Stimulated activated CD8-positive, alpha-beta memory T cell treated with anti-CD3 and anti-CD28 coated beads, Interleukin-2, amount 100 ng/mL, for 48 hours (primary cell): ENCODE measurements at regions not wholly inside any gene's neighbourhood (a gene's known extent, or its start where the extent isn't known, plus 50 kb on each side); places are given as distances from the start of the nearest gene placed in this dataset.
"Not testable (repeated sequence)": the region's sequence is repeated elsewhere in the genome, so short reads cannot be mapped to it uniquely, and the experiment has no call there.

Experiments
- DNase-seq, 2 donors: peaks; one replicate each; pipeline ENCODE4 v3.0.0-alpha.2; 2020; ENCODE audit warnings: low read depth in 2 of 2

- no peak for DNase-seq
Observed at GRCh38 chr11:33467966-33468365, 210.8 kb downstream of the HIPK3 start.

- DNase-seq = no peak
Observed at GRCh38 chr11:33463059-33463458, 205.9 kb downstream of the HIPK3 start.

DNA sequence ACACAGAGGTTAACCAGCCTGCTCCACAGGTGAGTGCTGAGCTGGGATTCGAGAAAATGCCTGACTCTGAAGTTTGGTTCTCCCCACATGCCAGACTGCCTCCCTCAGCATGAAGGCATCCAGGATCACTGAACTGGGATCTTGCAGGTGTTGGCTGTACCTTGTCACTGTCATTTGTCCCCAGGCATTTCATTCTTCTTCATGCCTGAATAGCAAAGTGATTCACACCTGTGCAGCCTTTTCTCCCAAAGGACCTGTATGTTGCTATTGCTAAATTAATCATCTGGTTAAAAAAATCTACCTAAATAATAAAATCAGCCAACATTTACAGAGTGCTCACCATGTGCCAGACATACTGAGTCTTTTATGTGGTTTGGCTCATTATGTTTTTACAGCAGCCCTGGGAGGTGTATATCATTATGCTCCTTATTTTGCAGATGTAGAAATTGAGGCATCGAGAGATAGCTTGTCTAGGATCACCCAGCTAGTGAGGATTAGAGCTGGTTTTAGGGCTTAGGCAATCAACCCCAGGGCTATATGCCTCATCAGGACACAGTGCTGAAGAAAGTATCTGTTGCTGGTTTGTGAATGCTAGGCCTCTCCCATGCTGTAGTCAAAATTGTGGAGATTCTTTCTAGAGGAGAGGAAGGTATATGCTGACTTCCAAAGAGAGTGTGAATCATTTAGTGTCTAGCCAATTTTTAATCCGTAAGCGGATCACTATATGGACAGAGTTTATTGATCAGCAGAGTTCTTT lies 204.4 kb downstream of the HIPK3 start:
- no peak for DNase-seq

DNA sequence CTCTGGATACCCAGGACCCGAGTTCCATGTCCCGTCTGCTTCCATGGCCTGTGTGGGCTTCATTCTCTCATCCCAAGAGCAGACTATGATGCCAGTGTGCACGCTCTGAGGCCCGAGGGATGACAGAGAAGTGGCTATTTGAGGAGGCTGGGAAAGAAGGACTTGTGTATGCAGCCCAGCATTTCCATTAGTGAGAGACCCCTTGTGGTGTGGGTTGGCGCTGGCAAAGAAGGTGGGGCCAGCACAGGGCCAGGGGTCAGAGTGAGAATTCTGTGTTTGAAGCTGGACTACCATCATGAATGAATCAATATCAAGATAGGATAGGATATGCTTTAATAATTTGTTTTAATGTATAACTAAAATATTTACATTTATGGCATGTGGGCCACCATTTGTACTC lies 200.8 kb downstream of the HIPK3 start:
- DNase-seq = no peak

- no peak for DNase-seq
Observed at GRCh38 chr11:33455867-33456463, 198.8 kb downstream of the HIPK3 start.

GRCh38 chr11:33454264-33454663 lies 197.1 kb downstream of the HIPK3 start:
- DNase-seq = no peak

DNA sequence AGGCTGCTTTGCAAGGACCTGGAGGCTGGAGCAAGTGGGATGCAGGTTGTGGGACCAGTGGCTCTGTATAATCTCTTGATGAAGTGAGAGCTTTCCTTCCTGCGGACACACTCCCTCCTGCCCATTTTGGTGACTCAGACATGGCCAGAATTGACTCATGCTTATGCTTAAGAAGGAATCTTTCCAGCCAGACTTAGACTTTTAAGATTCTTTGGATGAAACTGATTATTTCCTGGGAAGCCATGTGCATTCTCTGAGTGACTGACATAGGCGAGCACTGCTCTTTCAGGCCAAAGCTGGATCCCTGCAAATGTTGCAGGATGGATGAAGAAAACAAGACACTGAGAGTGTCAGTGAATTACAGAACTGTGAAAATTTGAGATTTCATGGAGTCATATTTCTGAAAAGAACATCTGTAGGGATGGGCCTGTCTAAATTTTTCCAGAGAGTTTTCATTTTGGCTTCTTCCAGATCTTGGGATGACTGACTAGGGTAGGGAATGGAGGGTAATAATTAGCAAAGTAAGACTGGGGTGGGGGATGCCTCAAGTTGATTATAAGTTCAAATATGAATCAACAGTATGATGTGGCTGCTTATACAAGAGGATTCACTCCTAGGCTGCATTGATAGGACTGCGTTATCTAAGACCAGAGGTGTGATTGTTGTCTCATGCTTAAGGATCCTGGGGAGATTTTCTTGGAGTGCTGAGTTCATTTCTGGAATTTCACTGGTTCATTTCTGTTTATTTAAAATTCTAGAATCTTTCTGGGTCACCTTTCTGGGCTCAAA lies 195.8 kb downstream of the HIPK3 start:
- no peak for DNase-seq

- no peak for DNase-seq
Observed at GRCh38 chr11:33451364-33451763, 194.2 kb downstream of the HIPK3 start.

- DNase-seq = no peak
Observed at GRCh38 chr11:33449798-33450197, 192.6 kb downstream of the HIPK3 start.

DNA sequence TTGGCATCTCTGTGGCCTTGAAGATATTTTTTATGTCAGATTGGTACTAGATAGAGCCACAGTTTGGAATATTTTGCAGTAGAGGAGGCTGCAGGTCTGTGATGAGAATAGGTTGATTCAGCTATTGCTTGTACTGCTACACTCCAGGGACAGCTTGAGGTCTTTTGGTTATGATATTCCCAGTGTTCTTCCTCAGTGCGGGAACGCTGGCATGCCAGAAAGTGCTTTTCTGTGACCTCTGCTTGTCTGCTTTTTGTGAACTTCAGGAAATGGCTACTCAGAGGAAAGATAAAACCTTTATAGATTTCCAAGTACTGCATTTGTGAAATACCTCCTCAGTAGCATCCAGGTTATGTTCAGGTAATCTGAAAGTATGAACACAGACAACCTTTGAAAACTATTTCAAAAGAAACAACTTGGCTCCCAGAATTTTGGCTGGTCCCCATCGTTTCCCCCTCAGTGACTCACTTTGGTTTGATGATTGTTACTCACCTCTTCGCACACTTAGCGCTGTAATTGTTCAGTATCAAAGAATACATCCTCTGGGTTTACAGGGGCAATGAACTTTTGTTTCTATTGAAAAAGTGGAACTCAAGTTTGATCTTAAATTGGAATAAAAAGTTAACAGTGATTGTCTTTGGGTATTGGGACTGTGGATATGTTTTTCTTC lies 191.4 kb downstream of the HIPK3 start:
- no peak for DNase-seq

- no peak for DNase-seq
Observed at GRCh38 chr11:33445761-33446161, 188.6 kb downstream of the HIPK3 start.

DNA sequence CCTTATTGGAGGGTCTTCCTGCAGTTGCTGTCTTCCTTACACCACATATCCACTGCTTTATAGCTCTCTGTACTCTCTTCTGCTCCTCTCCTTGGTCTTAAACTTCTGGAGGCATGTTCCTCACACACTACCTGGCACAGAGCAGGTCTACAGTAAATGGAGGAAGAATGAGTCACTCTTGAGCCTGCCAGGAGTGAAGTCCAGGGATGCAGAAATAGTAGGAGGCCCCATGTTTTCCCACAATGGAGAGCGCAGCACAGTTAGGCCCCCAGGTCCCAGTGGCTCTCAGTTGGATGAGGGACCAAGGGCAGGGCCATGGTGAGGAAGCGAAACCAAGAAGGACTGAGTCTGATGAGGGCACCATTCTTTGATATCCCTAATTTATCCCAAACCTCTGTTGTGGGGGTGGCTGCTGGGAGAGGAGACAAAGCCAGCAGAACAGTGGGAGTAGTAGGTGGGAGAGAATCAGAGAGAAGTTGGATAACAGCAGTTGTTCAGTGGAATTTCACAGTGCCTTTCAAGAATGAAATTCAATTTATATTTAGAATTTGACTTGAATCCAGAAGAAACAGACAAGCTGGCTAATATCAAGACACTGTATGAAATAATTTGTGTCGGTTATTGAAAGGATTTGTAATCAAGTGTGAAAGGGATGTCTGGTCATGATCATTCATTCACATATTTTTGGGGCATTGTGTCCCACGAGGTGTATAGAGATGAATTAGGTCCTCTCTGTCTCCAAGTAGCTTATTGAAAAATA lies 187.8 kb downstream of the HIPK3 start:
- no peak for DNase-seq

DNA sequence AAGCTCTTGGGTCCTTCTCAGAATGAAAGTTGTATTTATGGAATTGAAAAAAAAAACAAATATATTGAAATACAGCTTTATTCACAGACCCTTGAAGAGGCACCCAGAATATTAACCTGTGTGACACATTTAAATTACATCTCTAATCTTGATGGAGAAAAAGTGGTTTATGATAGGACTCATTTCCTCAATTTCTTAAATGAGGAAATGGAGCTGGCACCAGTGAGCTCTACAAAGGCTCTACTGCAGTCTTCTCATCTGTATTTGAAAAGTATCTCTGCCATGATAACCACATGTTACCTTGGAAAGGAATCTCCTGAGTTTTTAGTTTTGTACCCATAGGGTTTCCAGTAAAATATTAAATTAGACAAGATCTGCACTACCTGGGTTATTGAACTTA lies 186.5 kb downstream of the HIPK3 start:
- no peak for DNase-seq

GRCh38 chr11:33438301-33438700 lies 181.1 kb downstream of the HIPK3 start:
- no peak for DNase-seq

DNA sequence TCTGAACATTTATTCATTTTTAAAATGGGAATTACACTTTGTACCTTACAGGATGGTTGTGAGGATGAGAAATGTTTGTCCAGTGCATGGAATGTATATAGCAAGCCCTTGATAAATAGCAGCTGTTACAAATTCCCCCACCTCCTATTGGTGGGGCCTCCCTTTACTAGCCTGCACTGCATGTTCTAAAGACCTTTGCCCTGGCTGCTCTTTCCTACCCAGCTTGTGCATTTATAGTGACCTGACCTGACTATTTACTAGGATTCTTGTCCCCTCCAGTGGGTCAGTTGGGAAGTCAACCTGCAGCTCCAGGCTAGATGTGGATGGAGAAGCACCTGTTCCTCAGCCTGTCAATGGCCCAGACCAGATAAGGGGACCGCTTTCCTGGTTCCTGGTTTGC lies 180.3 kb downstream of the HIPK3 start:
- no peak for DNase-seq

DNA sequence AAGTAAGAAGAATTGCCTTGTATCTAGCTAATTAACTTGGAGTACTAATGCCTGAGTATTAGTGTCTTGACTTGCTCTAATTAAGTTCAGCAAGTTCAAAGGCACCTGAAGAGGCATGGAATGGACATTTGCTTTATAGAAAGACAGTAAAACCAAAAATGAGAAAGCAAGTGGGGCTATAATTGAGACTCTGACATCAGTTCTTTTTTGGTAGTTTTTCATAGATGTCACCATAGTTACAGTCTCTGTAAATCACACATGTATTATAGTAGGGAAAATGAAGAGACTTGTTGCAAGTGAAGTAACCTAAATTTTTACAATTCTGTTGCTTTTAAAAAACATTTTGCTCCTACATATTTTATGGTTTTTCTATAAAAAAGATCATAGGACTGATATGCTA lies 178.0 kb downstream of the HIPK3 start:
- DNase-seq = no peak

DNA sequence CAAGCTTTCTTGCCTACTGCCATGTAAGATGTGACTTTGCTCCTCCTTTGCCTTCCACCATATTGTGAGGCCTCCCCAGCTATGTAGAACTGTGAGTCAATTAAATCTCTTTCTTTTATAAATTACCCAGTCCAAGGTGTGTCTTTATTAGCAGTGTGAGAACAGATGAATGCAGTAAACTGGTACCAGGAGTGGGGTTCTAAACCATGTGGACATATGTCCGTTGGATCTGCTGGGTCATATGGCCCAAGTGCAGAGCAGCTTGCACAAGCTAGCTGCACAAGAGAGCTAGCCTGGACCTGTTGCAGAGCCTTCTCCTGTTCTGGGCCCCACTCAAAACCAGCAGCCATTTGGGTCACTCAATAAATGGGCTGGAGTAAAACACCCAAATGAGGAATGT lies 177.1 kb downstream of the HIPK3 start:
- DNase-seq = no peak

- not testable (repeated sequence) for DNase-seq
Observed at GRCh38 chr11:33428435-33428834, 171.3 kb downstream of the HIPK3 start.

- DNase-seq = no peak
Observed at GRCh38 chr11:33420959-33421566, 163.9 kb downstream of the HIPK3 start.

DNA sequence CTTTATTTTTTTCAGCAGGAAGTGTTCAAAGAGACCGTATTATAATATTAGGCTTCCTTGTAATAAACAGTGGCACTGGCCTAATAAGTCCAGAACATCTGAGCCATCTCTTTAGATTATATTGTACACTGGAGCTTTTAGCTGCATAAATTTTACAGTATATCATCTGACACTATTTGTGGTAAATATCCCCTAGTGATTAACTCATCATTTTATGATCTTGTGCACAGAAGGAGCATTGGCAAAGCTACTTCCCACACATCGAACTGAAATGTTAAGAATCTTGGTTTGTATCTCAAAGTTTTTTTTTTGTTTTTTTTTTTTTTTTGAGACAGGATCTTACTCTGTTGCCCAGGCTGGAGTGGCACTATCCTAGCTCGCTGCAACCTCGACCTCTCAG lies 162.7 kb downstream of the HIPK3 start:
- DNase-seq = no peak

GRCh38 chr11:33417121-33417520 lies 159.9 kb downstream of the HIPK3 start:
- DNase-seq = no peak
